ENCODE measurements at regions not wholly inside any gene's neighbourhood (a gene's known extent, or its start where the extent isn't known, plus 50 kb on each side); places are given as distances from the start of the nearest gene placed in this dataset.

GRCh38 chr2:105526000-105526925, 127.4 kb upstream of the FHL2 start:
- DNase-seq (ENCODE audit: low read depth), result no peak
- H3K4me3 ChIP-seq (ENCODE audit: low read depth, low read length), result no peak overlapping the region
- TF ChIP-seq, protein P1, sequence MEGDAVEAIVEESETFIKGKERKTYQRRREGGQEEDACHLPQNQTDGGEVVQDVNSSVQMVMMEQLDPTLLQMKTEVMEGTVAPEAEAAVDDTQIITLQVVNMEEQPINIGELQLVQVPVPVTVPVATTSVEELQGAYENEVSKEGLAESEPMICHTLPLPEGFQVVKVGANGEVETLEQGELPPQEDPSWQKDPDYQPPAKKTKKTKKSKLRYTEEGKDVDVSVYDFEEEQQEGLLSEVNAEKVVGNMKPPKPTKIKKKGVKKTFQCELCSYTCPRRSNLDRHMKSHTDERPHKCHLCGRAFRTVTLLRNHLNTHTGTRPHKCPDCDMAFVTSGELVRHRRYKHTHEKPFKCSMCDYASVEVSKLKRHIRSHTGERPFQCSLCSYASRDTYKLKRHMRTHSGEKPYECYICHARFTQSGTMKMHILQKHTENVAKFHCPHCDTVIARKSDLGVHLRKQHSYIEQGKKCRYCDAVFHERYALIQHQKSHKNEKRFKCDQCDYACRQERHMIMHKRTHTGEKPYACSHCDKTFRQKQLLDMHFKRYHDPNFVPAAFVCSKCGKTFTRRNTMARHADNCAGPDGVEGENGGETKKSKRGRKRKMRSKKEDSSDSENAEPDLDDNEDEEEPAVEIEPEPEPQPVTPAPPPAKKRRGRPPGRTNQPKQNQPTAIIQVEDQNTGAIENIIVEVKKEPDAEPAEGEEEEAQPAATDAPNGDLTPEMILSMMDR (IDR thresholded peaks at IDR 0.05; ENCODE audit: control insufficient read depth, extremely low read depth, insufficient read depth), result no peak

DNA sequence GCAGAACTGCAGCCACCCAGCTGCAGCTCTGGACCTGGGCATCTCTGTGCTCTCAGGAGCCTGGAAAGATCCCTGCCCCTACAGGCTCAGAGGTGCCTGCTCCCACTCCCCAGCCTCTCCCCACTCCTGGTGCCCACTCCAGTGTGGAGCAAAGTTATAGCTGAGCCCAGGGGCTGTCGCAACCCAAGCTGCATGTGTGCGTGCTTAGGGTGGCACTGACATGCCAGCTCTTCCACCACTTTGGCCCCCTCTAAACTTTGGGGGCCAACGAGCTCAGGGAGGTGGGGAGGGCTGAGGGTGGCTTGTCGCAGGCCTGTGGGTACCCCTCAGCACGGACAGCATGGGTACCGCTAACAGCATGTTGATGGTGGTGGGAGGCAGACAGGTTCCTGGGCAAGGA, 126.3 kb upstream of the FHL2 start:
- TF ChIP-seq, protein P1 (IDR thresholded peaks at IDR 0.05; ENCODE audit: control insufficient read depth, extremely low read depth, insufficient read depth), result no peak
- no peak for DNase-seq (ENCODE audit: low read depth)

GRCh38 chr2:105522645-105523044, 123.8 kb upstream of the FHL2 start:
- no peak overlapping the region for H3K4me3 ChIP-seq (ENCODE audit: low read depth, low read length)
- DNase-seq (ENCODE audit: low read depth), result no peak
- TF ChIP-seq, protein P1 (IDR thresholded peaks at IDR 0.05; ENCODE audit: control insufficient read depth, extremely low read depth, insufficient read depth), result no peak

More for the DNA sequence above, 126.3 kb upstream of the FHL2 start:
- H3K4me3 ChIP-seq (ENCODE audit: low read depth, low read length), result no peak overlapping the region

GRCh38 chr2:105521616-105522015, 122.8 kb upstream of the FHL2 start:
- DNase-seq (ENCODE audit: low read depth), result no peak
- TF ChIP-seq, protein P1 (IDR thresholded peaks at IDR 0.05; ENCODE audit: control insufficient read depth, extremely low read depth, insufficient read depth), result no peak
- no peak overlapping the region for H3K4me3 ChIP-seq (ENCODE audit: low read depth, low read length)

DNA sequence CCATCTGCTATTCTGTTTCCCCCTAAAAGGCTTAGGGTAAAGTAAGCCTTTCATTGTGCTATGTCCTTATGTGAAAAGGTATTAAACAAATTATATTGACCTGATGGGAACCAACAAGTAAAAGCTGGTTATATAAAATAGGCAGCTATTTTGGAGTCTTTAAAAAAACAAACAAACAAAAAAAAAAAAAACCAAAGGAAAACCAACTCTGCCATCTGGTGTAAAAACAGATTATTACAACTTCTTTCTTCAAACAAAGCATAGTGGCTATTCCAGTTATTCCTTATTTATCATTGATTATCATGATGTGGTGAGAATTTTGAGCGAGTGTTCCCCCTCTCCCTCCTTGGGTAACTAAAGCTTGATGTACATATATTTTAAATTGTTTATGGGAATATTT, 122.3 kb upstream of the FHL2 start:
- peak; percentile 10 for DNase-seq (ENCODE audit: low read depth)
- TF ChIP-seq, protein P1 (IDR thresholded peaks at IDR 0.05; ENCODE audit: control insufficient read depth, extremely low read depth, insufficient read depth), result peak; percentile 42

GRCh38 chr2:105519516-105519915, 120.7 kb upstream of the FHL2 start:
- H3K4me3 ChIP-seq (ENCODE audit: low read depth, low read length), result no peak overlapping the region
- no peak for DNase-seq (ENCODE audit: low read depth)
- TF ChIP-seq, protein P1 (IDR thresholded peaks at IDR 0.05; ENCODE audit: control insufficient read depth, extremely low read depth, insufficient read depth), result no peak

More for the DNA sequence above, 122.3 kb upstream of the FHL2 start:
- H3K4me3 ChIP-seq (ENCODE audit: low read depth, low read length), result no peak overlapping the region

Measured in LNCaP clone FGC (cell line).